ENCODE measurements at regions not wholly inside any gene's neighbourhood (a gene's known extent, or its start where the extent isn't known, plus 50 kb on each side); places are given as distances from the start of the nearest gene placed in this dataset.
"Not testable (repeated sequence)": the region's sequence is repeated elsewhere in the genome, so short reads cannot be mapped to it uniquely, and the experiment has no call there.

DNA sequence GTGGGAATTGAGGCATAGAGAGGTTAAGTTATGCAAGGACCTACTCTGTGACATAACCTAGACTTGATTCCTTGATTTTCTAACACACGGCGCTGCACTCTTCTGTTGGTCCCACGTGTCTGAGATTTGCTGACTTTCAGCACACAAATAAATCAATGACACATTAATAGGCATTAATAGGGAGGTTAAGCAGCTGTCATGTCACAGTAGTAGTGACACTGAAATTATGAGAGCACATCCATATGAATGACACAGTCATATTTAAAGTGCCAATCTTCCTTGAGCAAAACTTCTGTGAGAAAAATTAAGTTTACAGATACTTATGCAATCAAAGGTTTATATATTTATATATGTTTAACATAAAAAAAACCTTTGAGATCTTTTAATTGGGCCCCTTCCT is 805.4 kb upstream of the SORCS1 start:
- no peak for TF ChIP-seq CTCF (conservative IDR thresholded peaks at IDR 0.05; ENCODE audit: low read depth, low read length)

GRCh38 chr10:107966826-107967225 is 802.3 kb upstream of the SORCS1 start:
- no peaks in the 10 kb centered on the region for H3K36me3 ChIP-seq (ENCODE audit: insufficient read depth)
- no peak overlapping the region for H3K4me2 ChIP-seq
- no peak overlapping the region for H3K4me3 ChIP-seq (IDR thresholded peaks at IDR 0.05; ENCODE audit: insufficient read depth, low read depth, low read length)
- no peaks in the 10 kb centered on the region for H3K4me1 ChIP-seq (ENCODE audit: low read depth, poor library complexity, severe bottlenecking)
- no peaks in the 10 kb centered on the region for H4K20me1 ChIP-seq (ENCODE audit: insufficient read depth)
- TF ChIP-seq CTCF (conservative IDR thresholded peaks at IDR 0.05; ENCODE audit: low read depth, low read length) = no peak
- no peak overlapping the region for H2AFZ ChIP-seq (ENCODE audit: low read depth)
- H3K27ac ChIP-seq = no peak overlapping the region
- no peaks in the 10 kb centered on the region for H3K79me2 ChIP-seq (ENCODE audit: insufficient read depth, low read depth)
- no peaks in the 10 kb centered on the region for H3K27me3 ChIP-seq (ENCODE audit: insufficient read depth, low read depth)
- no peak overlapping the region for H3K9ac ChIP-seq

More for the DNA sequence above, 805.4 kb upstream of the SORCS1 start:
- Histone ChIP-seq H2AFZ (ENCODE audit: low read depth) (no peak overlapping the region), H4K20me1 (ENCODE audit: insufficient read depth) (no peaks in the 10 kb centered on the region), H3K9ac (no peak overlapping the region), H3K4me2 (no peak overlapping the region), H3K4me3 (IDR thresholded peaks at IDR 0.05; ENCODE audit: insufficient read depth, low read depth, low read length) (no peak overlapping the region), H3K4me1 (ENCODE audit: low read depth, poor library complexity, severe bottlenecking) (no peaks in the 10 kb centered on the region), H3K36me3 (ENCODE audit: insufficient read depth) (no peaks in the 10 kb centered on the region), H3K79me2 (ENCODE audit: insufficient read depth, low read depth) (no peaks in the 10 kb centered on the region), H3K27ac (no peak overlapping the region), H3K27me3 (ENCODE audit: insufficient read depth, low read depth) (no peaks in the 10 kb centered on the region)

GRCh38 chr10:107952649-107953556 is 788.4 kb upstream of the SORCS1 start:
- Histone ChIP-seq H3K9ac (no peak overlapping the region), H2AFZ (ENCODE audit: low read depth) (no peak overlapping the region), H3K4me1 (ENCODE audit: low read depth, poor library complexity, severe bottlenecking) (no peaks in the 10 kb centered on the region), H3K27me3 (ENCODE audit: insufficient read depth, low read depth) (no peaks in the 10 kb centered on the region), H4K20me1 (ENCODE audit: insufficient read depth) (no peaks in the 10 kb centered on the region), H3K36me3 (ENCODE audit: insufficient read depth) (no peaks in the 10 kb centered on the region), H3K4me2 (no peak overlapping the region), H3K27ac (no peak overlapping the region), H3K79me2 (ENCODE audit: insufficient read depth, low read depth) (no peaks in the 10 kb centered on the region), H3K4me3 (IDR thresholded peaks at IDR 0.05; ENCODE audit: insufficient read depth, low read depth, low read length) (no peak overlapping the region)
- no peak for TF ChIP-seq CTCF (conservative IDR thresholded peaks at IDR 0.05; ENCODE audit: low read depth, low read length)

DNA sequence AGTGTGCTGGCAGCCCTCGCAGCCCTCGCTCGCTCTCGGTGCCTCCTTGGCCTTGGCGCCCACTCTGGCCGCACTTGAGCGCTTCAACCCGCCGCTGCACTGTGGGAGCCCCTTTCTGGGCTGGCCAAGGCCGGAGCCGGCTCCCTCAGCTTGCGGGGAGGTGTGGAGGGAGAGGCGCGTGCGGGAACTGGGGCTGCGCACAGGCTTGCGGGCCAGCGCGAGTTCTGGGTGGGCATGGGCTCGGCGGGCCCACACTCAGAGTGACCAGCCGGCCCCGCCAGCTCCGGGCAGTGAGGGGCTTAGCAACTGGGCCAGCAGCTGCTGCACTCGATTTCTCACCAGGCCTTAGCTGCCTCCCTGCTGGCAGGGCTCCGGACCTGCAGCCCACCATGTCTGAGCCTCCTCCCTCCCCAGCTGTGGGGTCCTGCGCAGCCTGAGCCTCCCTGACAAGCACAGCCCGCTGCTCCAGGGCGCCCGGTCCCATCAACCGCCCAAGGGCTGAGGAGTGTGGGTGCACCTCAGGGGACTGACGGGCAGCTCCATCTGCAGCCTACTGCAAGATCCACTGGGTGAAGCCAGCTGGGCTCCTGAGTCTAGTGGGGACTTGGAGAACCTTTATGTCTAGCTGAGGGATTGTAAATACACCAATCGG is 786.0 kb upstream of the SORCS1 start:
- not testable (repeated sequence) for H4K20me1 ChIP-seq (ENCODE audit: insufficient read depth); H3K9ac ChIP-seq; H3K4me2 ChIP-seq; H3K27me3 ChIP-seq (ENCODE audit: insufficient read depth, low read depth); H3K36me3 ChIP-seq (ENCODE audit: insufficient read depth); H3K4me3 ChIP-seq (IDR thresholded peaks at IDR 0.05; ENCODE audit: insufficient read depth, low read depth, low read length); H3K4me1 ChIP-seq (ENCODE audit: low read depth, poor library complexity, severe bottlenecking); H2AFZ ChIP-seq (ENCODE audit: low read depth); H3K27ac ChIP-seq; H3K79me2 ChIP-seq (ENCODE audit: insufficient read depth, low read depth)

GRCh38 chr10:107942826-107943225 is 778.3 kb upstream of the SORCS1 start:
- Histone ChIP-seq H3K9ac (no peak overlapping the region), H2AFZ (ENCODE audit: low read depth) (no peak overlapping the region), H3K79me2 (ENCODE audit: insufficient read depth, low read depth) (no peaks in the 10 kb centered on the region), H3K27me3 (ENCODE audit: insufficient read depth, low read depth) (no peaks in the 10 kb centered on the region), H3K4me1 (ENCODE audit: low read depth, poor library complexity, severe bottlenecking) (no peaks in the 10 kb centered on the region), H3K27ac (no peak overlapping the region), H4K20me1 (ENCODE audit: insufficient read depth) (no peaks in the 10 kb centered on the region), H3K36me3 (ENCODE audit: insufficient read depth) (no peaks in the 10 kb centered on the region), H3K4me2 (no peak overlapping the region), H3K4me3 (IDR thresholded peaks at IDR 0.05; ENCODE audit: insufficient read depth, low read depth, low read length) (no peak overlapping the region)
- TF ChIP-seq CTCF (conservative IDR thresholded peaks at IDR 0.05; ENCODE audit: low read depth, low read length) = no peak

Measured in KMS-11 (cell line).